Keratinocyte (primary cell): ENCODE measurements at regions not wholly inside any gene's neighbourhood (a gene's known extent, or its start where the extent isn't known, plus 50 kb on each side); places are given as distances from the start of the nearest gene placed in this dataset.

Source experiments
- DNase-seq: peaks from one replicate; pipeline ENCODE4 v3.0.0-alpha.2; 2011; ENCODE audit warnings: low read depth, missing footprints, low spot score
- FAIRE-seq: peaks from 2 replicates; lab custom pipeline; 2011; peaks lifted over from hg19 to GRCh38; lab: Jason Lieb, UNC
- H2AFZ ChIP-seq: 2 replicates; pipeline ENCODE4 v1.6.0; 2012; ENCODE audit warnings: low read length, control low read depth, inconsistent platforms; ENCODE audit not compliant: control insufficient read depth
- H3K27ac ChIP-seq: 2 replicates; pipeline ENCODE4 v1.5.1; 2011; ENCODE audit warnings: low read length; ENCODE audit not compliant: control insufficient read depth, insufficient read depth
- H3K27me3 ChIP-seq: 3 replicates; pipeline ENCODE4 v1.6.0; 2011; ENCODE audit warnings: low read length; ENCODE audit not compliant: control insufficient read depth, insufficient read depth; ENCODE audit errors: extremely low read depth
- H3K36me3 ChIP-seq, 2 experiments: 2 replicates in 1 of 2; 3 replicates in 1 of 2; pipeline ENCODE4 v1.5.1; 2011; ENCODE audit warnings: low read length in 2 of 2, mild to moderate bottlenecking in 1 of 2; ENCODE audit not compliant: control insufficient read depth in 2 of 2, insufficient read depth in 2 of 2; ENCODE audit errors: extremely low read depth in 1 of 2
- H3K4me1 ChIP-seq: 3 replicates; pipeline ENCODE4 v1.5.1; 2011; ENCODE audit warnings: low read length; ENCODE audit not compliant: control insufficient read depth, insufficient read depth; ENCODE audit errors: extremely low read depth
- H3K4me2 ChIP-seq: 3 replicates; pipeline ENCODE4 v1.6.0; 2011; ENCODE audit warnings: low read depth, low read length; ENCODE audit not compliant: control insufficient read depth, insufficient read depth; ENCODE audit errors: extremely low read depth
- H3K4me3 ChIP-seq, 3 experiments: fragments of 200-600 bp in 1 of 3; sonication (generic) in 1 of 3; 2 replicates in 2 of 3; 3 replicates in 1 of 3; pipeline ENCODE4 v1.5.1; 2011 to 2016; ENCODE audit warnings: low read length in 3 of 3, mild to moderate bottlenecking in 3 of 3, control low read depth in 2 of 3, inconsistent platforms in 1 of 3, low read depth in 1 of 3, mixed read lengths in 1 of 3, mixed run types in 1 of 3, moderate library complexity in 1 of 3; ENCODE audit not compliant: control insufficient read depth in 2 of 3, insufficient read depth in 2 of 3; ENCODE audit errors: extremely low read depth in 1 of 3
- H3K79me2 ChIP-seq: 2 replicates; pipeline ENCODE4 v1.6.0; 2012; ENCODE audit warnings: low read length; ENCODE audit not compliant: control insufficient read depth, insufficient read depth
- H3K9ac ChIP-seq: 3 replicates; pipeline ENCODE4 v1.6.0; 2011; ENCODE audit warnings: low read length; ENCODE audit not compliant: control insufficient read depth, insufficient read depth; ENCODE audit errors: extremely low read depth
- H3K9me1 ChIP-seq: 3 replicates; pipeline ENCODE4 v1.6.0; 2011; ENCODE audit warnings: low read length; ENCODE audit not compliant: control insufficient read depth, insufficient read depth; ENCODE audit errors: extremely low read depth
- H3K9me3 ChIP-seq: 2 replicates; pipeline ENCODE4 v1.5.1; 2012; ENCODE audit warnings: low read depth, low read length; ENCODE audit not compliant: control insufficient read depth
- H4K20me1 ChIP-seq: 3 replicates; pipeline ENCODE4 v1.6.0; 2011; ENCODE audit warnings: low read length; ENCODE audit not compliant: control insufficient read depth, insufficient read depth; ENCODE audit errors: extremely low read depth
- EZH2 ChIP-seq: IDR thresholded peaks from one replicate; pipeline ENCODE4 v1.6.1; 2012; ENCODE audit warnings: inconsistent platforms, mild to moderate bottlenecking, low read length, moderate library complexity
- dilution Hi-C: fragments of 300-500 bp; cut with MboI; formaldehyde crosslinking; loops from one replicate; pipeline ENCODE4 v1.7.0; 2020; ENCODE audit warnings: low sequenced_read_pairs; ENCODE audit not compliant: extremely low pct_ligation_motif_present
- TF ChIP-seq, protein P1 (sequence below), 3 experiments: IDR thresholded peaks in 1 of 3; conservative IDR thresholded peaks in 1 of 3; optimal IDR thresholded peaks in 1 of 3; 2 replicates in 2 of 3; 3 replicates in 1 of 3; pipeline versions ENCODE3 to v1.5.1; 2011; ENCODE audit warnings: low read length in 3 of 3, mild to moderate bottlenecking in 3 of 3, moderate library complexity in 2 of 3, control low read depth in 1 of 3, inconsistent platforms in 1 of 3; ENCODE audit not compliant: insufficient read depth in 2 of 3; ENCODE audit errors: extremely low read depth in 1 of 3

DNA sequence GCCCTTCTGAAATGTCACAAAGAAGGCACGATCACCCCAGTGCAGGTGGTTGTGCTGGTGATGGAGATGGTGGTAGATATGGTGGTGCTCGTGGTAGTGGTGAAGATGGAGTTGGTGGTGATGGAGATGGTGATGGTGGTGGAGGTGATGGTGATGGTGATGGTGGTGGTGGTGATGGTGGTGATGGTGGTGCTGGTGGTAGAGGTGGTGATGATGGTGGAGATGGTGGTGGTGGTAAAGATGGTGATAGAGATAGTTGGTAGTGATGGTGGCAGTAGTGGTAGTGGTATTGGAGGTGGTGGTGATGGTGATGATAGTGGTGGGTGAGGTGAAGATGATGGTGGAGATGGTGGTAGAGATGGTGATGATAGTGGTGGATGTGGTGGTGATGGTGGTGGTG, 88.1 kb upstream of the SALL1 start:
- DNase-seq (no peak), FAIRE-seq (no peak)
- no peaks in the 10 kb centered on the region for H4K20me1 ChIP-seq
- dilution Hi-C loops, result no loop called here
- no peak overlapping the region for H2AFZ ChIP-seq
- no peak overlapping the region for H3K27ac ChIP-seq
- TF ChIP-seq, protein P1, sequence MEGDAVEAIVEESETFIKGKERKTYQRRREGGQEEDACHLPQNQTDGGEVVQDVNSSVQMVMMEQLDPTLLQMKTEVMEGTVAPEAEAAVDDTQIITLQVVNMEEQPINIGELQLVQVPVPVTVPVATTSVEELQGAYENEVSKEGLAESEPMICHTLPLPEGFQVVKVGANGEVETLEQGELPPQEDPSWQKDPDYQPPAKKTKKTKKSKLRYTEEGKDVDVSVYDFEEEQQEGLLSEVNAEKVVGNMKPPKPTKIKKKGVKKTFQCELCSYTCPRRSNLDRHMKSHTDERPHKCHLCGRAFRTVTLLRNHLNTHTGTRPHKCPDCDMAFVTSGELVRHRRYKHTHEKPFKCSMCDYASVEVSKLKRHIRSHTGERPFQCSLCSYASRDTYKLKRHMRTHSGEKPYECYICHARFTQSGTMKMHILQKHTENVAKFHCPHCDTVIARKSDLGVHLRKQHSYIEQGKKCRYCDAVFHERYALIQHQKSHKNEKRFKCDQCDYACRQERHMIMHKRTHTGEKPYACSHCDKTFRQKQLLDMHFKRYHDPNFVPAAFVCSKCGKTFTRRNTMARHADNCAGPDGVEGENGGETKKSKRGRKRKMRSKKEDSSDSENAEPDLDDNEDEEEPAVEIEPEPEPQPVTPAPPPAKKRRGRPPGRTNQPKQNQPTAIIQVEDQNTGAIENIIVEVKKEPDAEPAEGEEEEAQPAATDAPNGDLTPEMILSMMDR (optimal IDR thresholded peaks at IDR 0.05 in 1 of 3, IDR thresholded peaks at IDR 0.05 in 1 of 3, conservative IDR thresholded peaks at IDR 0.05 in 1 of 3; ENCODE audit: extremely low read depth in 1 of 3, insufficient read depth in 2 of 3, low read length in 3 of 3), result no peak
- no peak for TF ChIP-seq EZH2
- H3K9me3 ChIP-seq, result peaks cover 2% of the 10 kb centered on the region
- H3K27me3 ChIP-seq, result no peaks in the 10 kb centered on the region
- H3K9me1 ChIP-seq, result no peaks in the 10 kb centered on the region
- no peaks in the 10 kb centered on the region for H3K36me3 ChIP-seq
- no peaks in the 10 kb centered on the region for H3K79me2 ChIP-seq
- H3K9ac ChIP-seq, result no peak overlapping the region
- no peak overlapping the region for H3K4me3 ChIP-seq
- no peak overlapping the region for H3K4me2 ChIP-seq
- no peaks in the 10 kb centered on the region for H3K4me1 ChIP-seq

GRCh38 chr16:51237861-51238378, 86.8 kb upstream of the SALL1 start:
- H3K4me2 ChIP-seq, result no peak overlapping the region
- H3K9me1 ChIP-seq, result no peaks in the 10 kb centered on the region
- H3K36me3 ChIP-seq, result no peaks in the 10 kb centered on the region
- H4K20me1 ChIP-seq, result no peaks in the 10 kb centered on the region
- no peak overlapping the region for H3K27ac ChIP-seq
- dilution Hi-C loops, result no loop called here
- no peak overlapping the region for H3K4me3 ChIP-seq
- FAIRE-seq (no peak), DNase-seq (no peak)
- peaks cover 2% of the 10 kb centered on the region for H3K9me3 ChIP-seq
- no peaks in the 10 kb centered on the region for H3K4me1 ChIP-seq
- H2AFZ ChIP-seq, result no peak overlapping the region
- no peak overlapping the region for H3K9ac ChIP-seq
- TF ChIP-seq EZH2, result no peak
- TF ChIP-seq, protein P1 (optimal IDR thresholded peaks at IDR 0.05 in 1 of 3, IDR thresholded peaks at IDR 0.05 in 1 of 3, conservative IDR thresholded peaks at IDR 0.05 in 1 of 3; ENCODE audit: extremely low read depth in 1 of 3, insufficient read depth in 2 of 3, low read length in 3 of 3), result no peak
- no peaks in the 10 kb centered on the region for H3K27me3 ChIP-seq
- H3K79me2 ChIP-seq, result no peaks in the 10 kb centered on the region
